ENCODE measurements at regions not wholly inside any gene's neighbourhood (a gene's known extent, or its start where the extent isn't known, plus 50 kb on each side); places are given as distances from the start of the nearest gene placed in this dataset.

GRCh38 chr11:32317643-32318042 is 117.7 kb downstream of the WT1 start:
- no peak for DNase-seq (ENCODE audit: low read depth)

GRCh38 chr11:32318071-32319055 is 117.0 kb downstream of the WT1 start:
- no peak for DNase-seq (ENCODE audit: low read depth)

- DNase-seq (ENCODE audit: low read depth), result no peak
Observed at GRCh38 chr11:32323814-32324130, 111.6 kb downstream of the WT1 start.

- DNase-seq (ENCODE audit: low read depth), result no peak
Observed at GRCh38 chr11:32325187-32325586, 110.2 kb downstream of the WT1 start.

- no peak for DNase-seq (ENCODE audit: low read depth)
Observed at GRCh38 chr11:32325725-32326124, 109.6 kb downstream of the WT1 start.

DNA sequence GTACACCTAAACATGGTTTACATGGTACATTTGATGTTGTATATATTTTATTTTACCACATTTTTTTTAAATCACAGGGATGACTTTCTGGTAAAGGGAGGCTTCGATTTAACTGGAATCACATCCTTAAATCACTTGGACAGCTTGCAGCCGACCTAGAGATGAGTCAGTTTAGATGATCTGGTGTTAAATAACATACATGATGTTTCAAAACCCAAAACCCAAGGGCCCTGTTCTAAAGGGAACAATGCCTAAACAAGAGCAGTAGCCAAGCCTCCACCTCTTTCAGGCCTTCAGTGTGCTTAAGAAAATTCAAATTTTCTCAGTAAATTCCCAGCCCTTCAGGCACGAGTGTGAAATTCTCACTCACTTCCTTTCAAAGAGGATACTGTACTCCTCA is 108.8 kb downstream of the WT1 start:
- DNase-seq (ENCODE audit: low read depth), result no peak

GRCh38 chr11:32328392-32328791 is 106.9 kb downstream of the WT1 start:
- DNase-seq (ENCODE audit: low read depth), result no peak

DNA sequence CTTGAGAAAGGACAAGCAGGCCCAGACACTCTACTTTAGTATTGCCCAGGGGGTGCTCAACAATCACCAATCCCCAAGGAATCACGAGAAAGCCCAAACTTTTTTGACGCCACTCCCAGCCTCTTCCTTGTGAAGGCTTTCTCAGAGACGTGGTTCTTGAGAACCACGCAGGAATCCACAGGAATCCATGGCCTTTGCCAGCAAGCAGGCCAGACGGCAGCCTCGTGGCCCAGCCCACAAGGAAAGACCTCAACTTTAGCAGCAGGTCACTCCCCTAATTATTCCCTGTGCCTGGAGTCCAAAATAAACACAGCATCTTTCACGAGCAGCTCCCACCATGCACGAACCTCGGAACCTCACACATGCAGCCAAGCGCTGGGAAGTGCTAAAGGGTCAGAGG is 104.2 kb downstream of the WT1 start:
- no peak for DNase-seq (ENCODE audit: low read depth)

- no peak for DNase-seq (ENCODE audit: low read depth)
Observed at GRCh38 chr11:32331792-32332191, 103.5 kb downstream of the WT1 start.

- DNase-seq (ENCODE audit: low read depth), result no peak
Observed at GRCh38 chr11:32332990-32333319, 102.4 kb downstream of the WT1 start.

DNA sequence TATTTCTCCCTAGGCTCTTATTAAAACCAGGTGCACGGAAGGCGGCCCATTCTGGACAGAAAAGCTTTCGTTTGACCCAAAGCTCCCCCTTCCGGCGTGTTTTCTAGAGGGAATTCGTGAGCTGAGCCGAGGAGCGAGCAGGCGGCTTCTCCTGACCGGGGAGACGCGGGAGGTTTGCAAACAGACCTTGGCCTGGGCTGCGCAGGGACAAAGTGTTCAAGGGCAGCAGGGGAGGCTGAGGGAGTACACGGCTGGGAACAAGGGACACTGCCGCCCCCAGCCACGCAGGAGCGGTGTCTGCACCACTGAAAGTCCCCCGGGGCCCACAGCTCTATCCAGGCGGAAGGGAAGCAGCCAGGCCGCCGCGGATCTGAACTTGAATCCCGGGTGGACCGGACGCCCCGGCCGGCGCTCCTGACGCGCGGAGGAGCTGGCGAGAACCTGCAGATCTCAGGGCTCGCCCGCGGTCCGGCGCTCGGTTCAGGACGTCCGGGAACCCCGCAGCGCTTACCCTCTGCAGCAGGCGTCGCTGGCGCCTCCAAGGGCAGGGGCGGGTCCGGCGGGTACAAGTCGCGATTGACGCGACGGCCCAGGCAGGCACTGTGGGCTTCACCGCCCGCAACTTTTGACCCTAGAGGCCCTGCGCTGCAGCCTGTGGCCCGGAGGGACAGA is 101.9 kb downstream of the WT1 start:
- peak; percentile 27 for DNase-seq (ENCODE audit: low read depth)

GRCh38 chr11:32334822-32335221 is 100.5 kb downstream of the WT1 start:
- no peak for DNase-seq (ENCODE audit: low read depth)
